Fibroblast of lung (primary cell): ENCODE measurements at regions not wholly inside any gene's neighbourhood (a gene's known extent, or its start where the extent isn't known, plus 50 kb on each side); places are given as distances from the start of the nearest gene placed in this dataset.
"Not testable (repeated sequence)": the region's sequence is repeated elsewhere in the genome, so short reads cannot be mapped to it uniquely, and the experiment has no call there.

Experiments used
- EZH2 ChIP-seq: IDR thresholded peaks from 2 replicates; pipeline ENCODE4 v1.5.1; 2012; ENCODE audit warnings: low read length, control low read depth, mild to moderate bottlenecking; ENCODE audit errors: missing control alignments
- TF ChIP-seq, protein P1 (sequence below), 2 donors: IDR thresholded peaks in 1 of 2; conservative IDR thresholded peaks in 1 of 2; 1 replicate in 1 of 2; 2 replicates in 1 of 2; pipeline ENCODE4 v1.5.1; 2011 to 2012; ENCODE audit warnings: low read length in 2 of 2, control low read depth in 1 of 2, inconsistent platforms in 1 of 2, low read depth in 1 of 2, mild to moderate bottlenecking in 1 of 2

DNA sequence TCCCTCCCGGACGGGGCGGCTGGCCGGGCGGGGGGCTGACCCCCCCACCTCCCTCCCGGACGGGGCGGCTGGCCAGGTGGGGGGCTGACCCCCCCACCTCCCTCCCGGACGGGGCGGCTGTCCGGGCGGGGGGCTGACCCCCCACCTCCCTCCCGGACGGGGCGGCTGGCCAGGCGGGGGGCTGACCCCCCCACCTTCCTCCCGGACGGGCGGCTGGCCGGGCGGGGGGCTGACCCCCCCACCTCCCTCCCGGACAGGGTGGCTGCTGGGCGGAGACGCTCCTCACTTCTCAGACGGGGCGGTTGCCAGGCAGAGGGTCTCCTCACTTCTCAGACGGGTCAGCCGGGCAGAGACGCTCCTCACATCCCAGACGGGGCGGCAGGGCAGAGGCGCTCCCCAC, 168.5 kb upstream of the SPRED2 start:
- TF ChIP-seq, protein P1, sequence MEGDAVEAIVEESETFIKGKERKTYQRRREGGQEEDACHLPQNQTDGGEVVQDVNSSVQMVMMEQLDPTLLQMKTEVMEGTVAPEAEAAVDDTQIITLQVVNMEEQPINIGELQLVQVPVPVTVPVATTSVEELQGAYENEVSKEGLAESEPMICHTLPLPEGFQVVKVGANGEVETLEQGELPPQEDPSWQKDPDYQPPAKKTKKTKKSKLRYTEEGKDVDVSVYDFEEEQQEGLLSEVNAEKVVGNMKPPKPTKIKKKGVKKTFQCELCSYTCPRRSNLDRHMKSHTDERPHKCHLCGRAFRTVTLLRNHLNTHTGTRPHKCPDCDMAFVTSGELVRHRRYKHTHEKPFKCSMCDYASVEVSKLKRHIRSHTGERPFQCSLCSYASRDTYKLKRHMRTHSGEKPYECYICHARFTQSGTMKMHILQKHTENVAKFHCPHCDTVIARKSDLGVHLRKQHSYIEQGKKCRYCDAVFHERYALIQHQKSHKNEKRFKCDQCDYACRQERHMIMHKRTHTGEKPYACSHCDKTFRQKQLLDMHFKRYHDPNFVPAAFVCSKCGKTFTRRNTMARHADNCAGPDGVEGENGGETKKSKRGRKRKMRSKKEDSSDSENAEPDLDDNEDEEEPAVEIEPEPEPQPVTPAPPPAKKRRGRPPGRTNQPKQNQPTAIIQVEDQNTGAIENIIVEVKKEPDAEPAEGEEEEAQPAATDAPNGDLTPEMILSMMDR (conservative IDR thresholded peaks at IDR 0.05 in 1 of 2, IDR thresholded peaks at IDR 0.05 in 1 of 2; ENCODE audit: low read depth in 1 of 2, low read length in 2 of 2), result not testable (repeated sequence)
- TF ChIP-seq EZH2, result not testable (repeated sequence)
